ENCODE measurements at regions not wholly inside any gene's neighbourhood (a gene's known extent, or its start where the extent isn't known, plus 50 kb on each side); places are given as distances from the start of the nearest gene placed in this dataset.

- TF ChIP-seq EZH2 (IDR thresholded peaks at IDR 0.05; ENCODE audit: borderline replicate concordance, low read length) = no peak
- TF ChIP-seq CTCF (IDR thresholded peaks at IDR 0.05; ENCODE audit: low read length) = no peak
Measured at GRCh38 chr1:118504221-118504644, 319.2 kb upstream of the SPAG17 start.
